Psoas muscle (tissue), 7 donors: ENCODE measurements at regions not wholly inside any gene's neighbourhood (a gene's known extent, or its start where the extent isn't known, plus 50 kb on each side); places are given as distances from the start of the nearest gene placed in this dataset.

ENCODE experiments used
- ATAC-seq, 4 donors: fragments of 200-7000 bp; cut with Tn5 transposase; one replicate each; pipeline ENCODE4 v1.9.1; 2020; ENCODE audit warnings: moderate library complexity in 3 of 4, mild to moderate bottlenecking in 2 of 4
- DNase-seq, 2 donors: peaks; one replicate each; pipeline ENCODE4 v3.0.0-alpha.2; 2020
- H3K27ac ChIP-seq: fragments of 200-600 bp; one replicate; pipeline ENCODE4 v1.8.0; 2022
- H3K27me3 ChIP-seq, 3 donors: fragments of 200-600 bp in 1 of 3; one replicate each; pipeline versions ENCODE4 v1.6.1 to v1.8.0; 2013 to 2022; ENCODE audit warnings: low read length in 2 of 3, mild to moderate bottlenecking in 2 of 3, moderate library complexity in 1 of 3; ENCODE audit not compliant: insufficient read depth in 3 of 3
- H3K36me3 ChIP-seq, 2 donors: fragments of 200-600 bp in 1 of 2; one replicate each; pipeline versions ENCODE4 v1.6.1 to v1.8.0; 2013 to 2022; ENCODE audit warnings: low read depth in 1 of 2, mild to moderate bottlenecking in 1 of 2, moderate library complexity in 1 of 2; ENCODE audit not compliant: insufficient read depth in 1 of 2
- H3K4me1 ChIP-seq: fragments of 200-600 bp; one replicate; pipeline ENCODE4 v1.8.0; 2022
- H3K4me3 ChIP-seq: fragments of 200-600 bp; one replicate; pipeline ENCODE4 v1.8.0; 2022; ENCODE audit warnings: mild to moderate bottlenecking
- H3K9me3 ChIP-seq: fragments of 200-600 bp; one replicate; pipeline ENCODE4 v1.8.0; 2022
- WGBS, 3 donors: extraction: QIAGEN DNeasy Blood & Tissue Kit; methylation state at CpG; one replicate each; pipeline versions ENCODE4 v1.1.6 to v1.1.7; 2013; 5-methylcytosine and 5-hydroxymethylcytosine counted together
- intact Hi-C, 2 donors: fragments of 100-400 bp; cut with DNase I; formaldehyde crosslinking; loops; one replicate each; pipeline versions ENCODE4 v1.11.0 to v1.14.2; 2022
- TF ChIP-seq, protein P1 (sequence below): fragments of 200-600 bp; IDR thresholded peaks from one replicate; pipeline ENCODE4 v1.8.0; 2022; ENCODE audit warnings: antibody characterized with exemption
- donor health status: healthy with polysubstance abuse.
- donor health status: DM: no; HTN: no; CAD: no; lungs with moderate emphysema.
- donor health status: Bipolar disorder and iron deficiency.
- donor health status: healthy.
- donor health status: DM: yes; HTN: yes; CAD: no.
- donor health status: DM: no; HTN: no; CAD: no.
- donor health status: DM: yes; HTN: yes; CAD: no.

DNA sequence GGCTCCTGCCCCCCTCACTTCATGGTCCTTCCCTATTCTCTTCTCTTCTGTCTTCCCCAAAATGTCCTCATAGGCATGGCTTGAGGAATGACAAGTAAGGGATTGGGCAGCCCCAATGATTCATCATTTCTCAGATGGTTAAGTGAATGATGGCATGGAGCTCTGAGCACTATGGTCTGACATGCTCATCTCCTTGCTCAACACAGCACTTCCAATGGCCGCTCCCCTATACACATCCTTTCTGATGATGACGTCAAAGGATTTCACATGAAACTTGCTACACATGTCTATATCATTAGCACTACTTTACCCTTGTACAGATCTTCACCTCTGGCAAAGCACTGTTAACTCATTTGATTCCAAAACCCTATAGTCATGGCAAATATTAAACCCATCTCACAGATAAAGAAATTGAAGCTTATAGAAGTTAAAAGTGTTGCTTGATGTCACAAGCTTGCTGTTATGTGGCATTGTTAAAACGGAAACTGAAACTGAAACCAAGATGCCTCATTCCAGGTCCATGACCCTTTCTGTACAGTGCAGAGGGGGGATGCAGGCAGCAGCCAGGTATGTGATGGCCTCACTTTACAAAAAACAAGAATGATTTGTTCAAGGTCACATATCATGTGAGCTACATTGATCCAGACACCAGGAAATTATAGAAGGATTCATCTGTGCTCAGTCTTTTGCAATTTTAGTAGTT lies 90.0 kb upstream of the PLXNA4 start:
- H3K27me3 ChIP-seq = no peaks in the 10 kb centered on the region
- ATAC-seq (no peak), DNase-seq (no peak)
- H3K9me3 ChIP-seq = no peaks in the 10 kb centered on the region
- H3K36me3 ChIP-seq = no peaks in the 10 kb centered on the region
- TF ChIP-seq, protein P1, sequence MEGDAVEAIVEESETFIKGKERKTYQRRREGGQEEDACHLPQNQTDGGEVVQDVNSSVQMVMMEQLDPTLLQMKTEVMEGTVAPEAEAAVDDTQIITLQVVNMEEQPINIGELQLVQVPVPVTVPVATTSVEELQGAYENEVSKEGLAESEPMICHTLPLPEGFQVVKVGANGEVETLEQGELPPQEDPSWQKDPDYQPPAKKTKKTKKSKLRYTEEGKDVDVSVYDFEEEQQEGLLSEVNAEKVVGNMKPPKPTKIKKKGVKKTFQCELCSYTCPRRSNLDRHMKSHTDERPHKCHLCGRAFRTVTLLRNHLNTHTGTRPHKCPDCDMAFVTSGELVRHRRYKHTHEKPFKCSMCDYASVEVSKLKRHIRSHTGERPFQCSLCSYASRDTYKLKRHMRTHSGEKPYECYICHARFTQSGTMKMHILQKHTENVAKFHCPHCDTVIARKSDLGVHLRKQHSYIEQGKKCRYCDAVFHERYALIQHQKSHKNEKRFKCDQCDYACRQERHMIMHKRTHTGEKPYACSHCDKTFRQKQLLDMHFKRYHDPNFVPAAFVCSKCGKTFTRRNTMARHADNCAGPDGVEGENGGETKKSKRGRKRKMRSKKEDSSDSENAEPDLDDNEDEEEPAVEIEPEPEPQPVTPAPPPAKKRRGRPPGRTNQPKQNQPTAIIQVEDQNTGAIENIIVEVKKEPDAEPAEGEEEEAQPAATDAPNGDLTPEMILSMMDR = no peak
- intact Hi-C loops = no loop called here
- 66 to 73% (median 71%) methylated on average over 3 of the region's 3 CpGs for WGBS, 3 donors
- no peaks in the 10 kb centered on the region for H3K4me1 ChIP-seq
- H3K4me3 ChIP-seq = no peak overlapping the region
- no peak overlapping the region for H3K27ac ChIP-seq

- 67 to 72% (median 69%) methylated on average over 9 of the region's 9 CpGs for WGBS, 3 donors
- Histone ChIP-seq H3K36me3 (no peaks in the 10 kb centered on the region), H3K4me1 (no peaks in the 10 kb centered on the region), H3K4me3 (no peak overlapping the region), H3K27ac (no peak overlapping the region), H3K9me3 (no peaks in the 10 kb centered on the region), H3K27me3 (peaks cover 0 to 9% (median 3%) of the 10 kb centered on the region in 3 donors)
- TF ChIP-seq, protein P1 = peak; percentile 36
- ATAC-seq (no peak), DNase-seq (no peak)
- intact Hi-C loops = no loop called here
Observed at GRCh38 chr7:132656846-132657776, 80.8 kb upstream of the PLXNA4 start.

GRCh38 chr7:132656341-132656740 lies 80.1 kb upstream of the PLXNA4 start:
- no peak for ATAC-seq
- WGBS, 3 donors = 42 to 48% (median 44%) methylated on average over 3 of the region's 3 CpGs

DNA sequence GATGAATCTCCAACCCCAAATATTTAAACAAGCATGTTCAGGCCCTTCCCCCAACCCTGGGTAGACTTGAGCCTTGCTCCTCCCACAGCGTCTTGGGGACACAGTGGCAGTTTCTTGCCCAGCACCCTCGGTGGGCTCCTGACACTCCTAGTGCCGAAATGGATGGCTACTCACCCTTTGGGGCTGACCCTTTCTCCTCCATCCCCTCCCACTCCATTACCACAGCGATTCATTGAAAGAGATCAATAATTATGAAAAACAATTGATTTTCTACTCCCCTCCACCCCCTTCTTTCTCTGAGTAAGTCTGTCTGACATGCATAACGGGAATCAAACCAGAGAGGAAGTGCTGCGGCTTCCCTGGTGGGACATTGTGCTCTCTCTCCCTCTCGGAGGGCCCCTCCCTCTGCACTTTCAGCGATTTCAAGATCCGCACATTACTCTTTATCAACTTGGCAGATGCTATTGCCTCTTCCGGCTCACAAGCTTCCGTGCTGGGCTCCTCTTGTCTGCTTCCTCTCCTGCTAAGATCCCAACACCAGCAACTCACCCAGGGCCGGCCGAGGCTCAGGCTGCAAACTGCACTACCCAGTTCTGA lies 79.0 kb upstream of the PLXNA4 start:
- no peaks in the 10 kb centered on the region for H3K4me1 ChIP-seq
- H3K4me3 ChIP-seq = peak overlapping the region; percentile 11
- H3K9me3 ChIP-seq = no peaks in the 10 kb centered on the region
- intact Hi-C loops = no loop called here
- ATAC-seq = peak in 3 of 4 donors; percentile 23 to 57 (median 56)
- WGBS, 3 donors = 12 to 17% (median 14%) methylated on average over 13 of the region's 13 CpGs
- H3K27me3 ChIP-seq = peaks cover 0 to 9% (median 3%) of the 10 kb centered on the region in 3 donors
- TF ChIP-seq, protein P1 = no peak
- H3K36me3 ChIP-seq = no peaks in the 10 kb centered on the region
- DNase-seq = peak; percentile 33 to 69
- H3K27ac ChIP-seq = no peak overlapping the region

More at GRCh38 chr7:132656341-132656740, 80.1 kb upstream of the PLXNA4 start:
- H3K27ac ChIP-seq = no peak overlapping the region
- intact Hi-C loops = no loop called here
- H3K36me3 ChIP-seq = no peaks in the 10 kb centered on the region
- H3K9me3 ChIP-seq = no peaks in the 10 kb centered on the region
- DNase-seq = no peak
- H3K4me3 ChIP-seq = no peak overlapping the region
- peaks cover 0 to 9% (median 3%) of the 10 kb centered on the region in 3 donors for H3K27me3 ChIP-seq
- H3K4me1 ChIP-seq = no peaks in the 10 kb centered on the region
- TF ChIP-seq, protein P1 = no peak
